COLO829 (cell line): ENCODE measurements at regions not wholly inside any gene's neighbourhood (a gene's known extent, or its start where the extent isn't known, plus 50 kb on each side); places are given as distances from the start of the nearest gene placed in this dataset.

Experiments used
- DNase-seq: peaks from one replicate; pipeline ENCODE4 v3.0.0; 2012; ENCODE audit warnings: low spot score

DNA sequence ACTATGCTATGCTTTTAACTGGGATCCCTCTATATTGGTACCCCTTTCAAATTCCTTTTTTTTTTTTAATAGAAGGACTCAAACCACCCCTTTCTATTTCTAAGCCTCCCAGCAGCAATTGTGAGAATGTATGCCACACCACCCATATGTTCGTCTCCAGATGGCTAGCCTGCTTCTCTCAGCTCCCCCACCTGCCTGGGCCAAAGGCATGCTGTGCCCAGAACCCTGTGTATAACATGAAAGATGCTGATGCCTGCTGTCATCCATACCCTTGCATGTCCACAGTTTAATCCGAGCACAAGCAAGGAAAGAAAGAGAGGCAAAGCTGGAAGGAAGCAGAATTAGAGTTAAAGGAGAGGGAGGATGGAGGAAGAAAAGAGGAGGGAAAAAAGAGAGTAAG lies 159.5 kb upstream of the CNTN6 start:
- no peak for DNase-seq

- DNase-seq = no peak
These were observed 148.0 kb upstream of the CNTN6 start for GRCh38 chr3:944786-945185.

DNA sequence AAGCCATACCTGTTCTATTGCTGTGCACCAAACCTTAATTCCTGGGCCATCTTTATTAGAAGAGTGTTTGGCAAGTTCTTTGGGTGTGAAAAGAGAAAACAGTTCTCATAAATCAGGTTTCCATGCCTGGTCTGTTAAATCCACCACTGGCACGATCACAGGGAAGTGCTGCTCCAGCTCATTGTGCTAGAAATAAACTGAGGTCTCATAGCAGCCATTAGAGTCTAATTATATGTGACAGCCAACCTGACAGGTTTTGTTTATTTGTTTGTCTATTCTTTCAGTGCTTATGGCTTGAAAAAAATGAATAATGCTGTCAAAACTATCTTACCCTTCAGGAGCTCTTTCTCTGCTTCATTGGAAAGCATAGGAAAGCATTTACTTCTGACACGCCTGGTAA lies 147.1 kb upstream of the CNTN6 start:
- DNase-seq = no peak

- DNase-seq = no peak
These were observed 139.9 kb upstream of the CNTN6 start for GRCh38 chr3:952906-953305.

GRCh38 chr3:963255-963654 lies 129.6 kb upstream of the CNTN6 start:
- DNase-seq = no peak

- DNase-seq = no peak
These were observed 129.1 kb upstream of the CNTN6 start for GRCh38 chr3:963755-964154.

- no peak for DNase-seq
These were observed 127.0 kb upstream of the CNTN6 start for GRCh38 chr3:965826-966225.

- no peak for DNase-seq
These were observed 126.5 kb upstream of the CNTN6 start for GRCh38 chr3:966341-966740.

- DNase-seq = no peak
These were observed 119.5 kb upstream of the CNTN6 start for GRCh38 chr3:973340-973739.

DNA sequence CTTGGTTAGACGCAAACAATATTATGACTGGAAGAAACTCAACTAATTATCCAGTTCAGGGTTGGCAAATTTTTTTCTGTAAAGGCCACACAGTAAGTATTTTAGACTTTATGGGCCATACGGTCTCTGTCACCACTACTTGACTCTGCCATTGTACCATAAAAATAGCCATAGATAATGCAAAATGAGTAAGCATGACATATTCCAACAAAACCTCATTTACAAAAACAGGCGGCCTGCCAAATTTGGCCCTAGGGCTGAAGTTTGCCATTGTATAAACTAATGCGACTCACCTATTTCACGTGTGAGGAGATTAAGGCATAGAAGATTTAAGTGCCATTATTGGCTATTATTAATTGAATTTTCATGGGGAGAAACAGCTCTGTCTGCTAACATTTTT lies 116.8 kb upstream of the CNTN6 start:
- peak; percentile 10 for DNase-seq

- no peak for DNase-seq
These were observed 111.7 kb upstream of the CNTN6 start for GRCh38 chr3:981156-981555.

DNA sequence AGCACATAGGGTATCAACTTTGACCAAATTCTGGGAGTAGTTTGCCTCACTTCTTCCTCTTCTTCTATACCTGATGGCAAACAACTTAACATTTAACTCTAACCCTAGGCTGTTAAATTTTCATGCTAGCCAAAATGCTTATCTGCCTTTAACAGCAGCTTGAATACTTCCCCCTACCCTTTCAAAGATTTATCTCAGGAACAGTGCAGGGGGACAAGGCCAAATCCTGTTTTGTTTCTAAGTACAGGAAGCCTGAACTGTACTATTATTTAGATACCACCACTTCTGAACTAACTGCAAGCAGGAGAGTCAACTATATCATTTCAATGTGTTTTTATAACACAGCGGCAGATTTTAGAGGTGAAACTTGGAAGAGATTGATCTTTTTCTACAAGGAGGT lies 104.0 kb upstream of the CNTN6 start:
- DNase-seq = no peak

DNA sequence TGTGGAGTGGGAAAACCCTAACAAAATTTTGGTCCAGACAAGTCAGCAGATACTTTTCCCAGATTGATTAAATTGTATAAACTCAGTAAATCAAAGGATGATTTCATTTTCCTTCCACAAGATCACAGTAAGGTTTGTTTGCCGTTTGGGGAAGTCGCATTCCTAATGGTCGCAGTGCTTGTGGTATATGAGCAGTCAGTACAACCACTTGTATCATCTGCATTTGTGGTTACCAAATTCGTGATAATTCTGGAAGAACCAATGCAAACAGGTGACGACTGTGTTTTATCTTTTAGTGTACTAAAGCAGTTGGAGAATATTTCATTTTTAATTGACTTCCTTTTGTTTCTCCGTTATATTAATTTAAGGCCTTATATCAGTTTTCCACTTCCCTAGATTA lies 100.0 kb upstream of the CNTN6 start:
- DNase-seq = no peak

DNA sequence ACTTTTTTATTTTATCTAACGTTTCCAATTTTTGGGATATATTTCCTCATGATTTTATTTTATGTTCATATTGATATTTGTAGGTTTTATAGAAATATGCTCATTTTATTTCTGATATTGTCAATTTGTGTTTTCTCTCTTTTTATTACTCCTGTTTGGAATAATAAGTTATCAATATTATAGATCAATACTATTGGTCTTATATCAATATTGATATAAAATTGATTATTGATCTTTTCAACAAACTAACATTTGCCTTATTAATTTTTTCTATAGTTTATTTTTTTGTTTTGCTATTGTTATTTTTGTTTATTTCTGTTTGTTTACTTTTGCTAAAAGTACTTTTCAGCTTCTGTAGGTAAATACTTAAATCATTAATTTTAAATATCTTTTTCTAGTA lies 90.8 kb upstream of the CNTN6 start:
- no peak for DNase-seq

GRCh38 chr3:1007866-1008265 lies 85.0 kb upstream of the CNTN6 start:
- DNase-seq = peak; percentile 8

DNA sequence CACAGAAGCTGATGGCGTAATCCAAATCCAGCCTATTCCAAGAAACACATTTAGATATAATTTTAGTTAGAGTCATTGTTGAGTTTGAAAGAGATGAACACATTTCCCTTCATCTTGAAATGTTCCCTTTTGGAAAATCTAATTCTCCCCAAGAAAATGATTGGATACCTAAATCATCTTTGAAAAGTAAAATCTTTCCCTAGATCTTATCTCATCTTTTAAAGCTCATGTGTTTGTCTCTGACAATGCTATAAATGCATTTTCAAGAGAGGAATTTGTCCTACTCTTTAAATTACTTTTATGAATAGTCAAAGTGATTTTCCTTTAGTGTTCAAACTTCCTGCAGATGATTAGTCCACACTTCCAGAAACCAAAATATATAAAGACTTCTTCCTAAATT lies 82.6 kb upstream of the CNTN6 start:
- no peak for DNase-seq

DNA sequence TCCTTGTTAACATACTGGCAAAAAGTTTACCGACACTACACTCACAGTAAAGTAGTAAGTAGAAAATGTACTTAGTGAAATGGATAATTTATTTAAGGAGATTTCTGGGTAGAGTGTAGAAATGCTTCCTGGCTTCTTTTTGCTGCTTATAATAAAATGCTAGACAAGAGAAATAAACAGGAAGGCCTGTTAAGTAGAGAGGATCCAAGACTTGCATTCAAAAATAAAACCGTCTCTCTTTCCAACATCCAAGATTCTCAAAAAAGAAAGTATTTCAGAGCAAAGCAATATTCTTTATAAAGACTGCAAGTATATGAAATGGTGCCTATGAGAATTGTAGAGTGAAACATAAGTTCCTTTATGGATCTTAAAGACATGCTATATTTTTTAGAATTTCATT lies 77.0 kb upstream of the CNTN6 start:
- DNase-seq = no peak

DNA sequence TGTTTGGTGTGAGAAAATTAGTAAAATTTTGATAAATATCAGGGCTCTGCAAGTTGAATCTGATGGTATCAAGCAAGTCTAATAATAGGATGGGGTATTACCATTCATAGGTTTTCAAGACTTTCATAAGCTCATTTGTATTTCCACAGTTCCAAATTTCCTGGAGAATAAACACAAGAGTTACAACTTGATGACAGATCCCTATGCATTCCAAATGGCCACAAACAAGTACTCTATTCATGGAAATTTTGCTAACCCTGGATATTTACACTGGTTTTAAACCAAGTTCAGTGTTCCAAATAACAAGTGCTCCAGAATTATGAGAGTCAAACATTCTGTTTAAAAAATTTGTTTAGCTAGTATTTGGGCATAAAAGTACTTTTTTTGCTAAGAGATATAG lies 75.0 kb upstream of the CNTN6 start:
- peak; percentile 1 for DNase-seq

DNA sequence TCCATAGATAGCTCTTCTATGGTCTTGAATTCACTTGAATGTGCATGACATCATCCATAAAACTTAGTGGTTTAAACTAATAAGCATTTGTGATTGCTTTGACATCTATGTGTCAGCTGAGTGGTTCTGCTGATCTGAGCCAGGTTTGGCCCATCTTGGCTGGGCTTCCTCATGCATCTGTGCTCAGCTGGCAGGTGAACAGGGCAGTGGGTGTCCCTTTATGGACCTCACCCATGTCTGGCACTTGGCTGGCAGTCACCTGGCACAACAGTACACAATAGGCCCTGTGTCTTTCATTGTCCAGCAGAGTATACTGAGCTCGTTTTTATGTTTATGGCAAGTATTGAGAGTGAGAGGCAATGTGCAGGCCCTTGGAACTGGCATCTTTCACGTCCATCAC lies 73.7 kb upstream of the CNTN6 start:
- DNase-seq = no peak

DNA sequence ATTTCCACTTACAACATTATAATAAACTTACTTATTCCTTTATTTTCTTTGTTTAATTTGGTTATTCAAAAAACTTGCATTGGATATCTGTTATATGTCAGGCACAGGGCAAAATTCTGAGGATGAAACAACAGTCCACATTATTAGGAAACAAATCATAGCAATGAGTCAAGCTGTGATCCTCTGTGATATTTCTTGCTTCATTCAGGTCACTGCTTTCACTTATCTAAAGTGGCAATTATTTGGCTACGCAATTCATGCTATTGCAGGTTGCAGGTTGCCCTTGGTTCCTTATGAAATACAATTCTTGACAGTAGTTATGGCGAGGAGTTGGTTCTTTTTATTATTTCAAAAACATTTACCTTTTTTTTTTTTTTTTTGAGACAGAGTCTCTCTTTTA lies 66.4 kb upstream of the CNTN6 start:
- no peak for DNase-seq

DNA sequence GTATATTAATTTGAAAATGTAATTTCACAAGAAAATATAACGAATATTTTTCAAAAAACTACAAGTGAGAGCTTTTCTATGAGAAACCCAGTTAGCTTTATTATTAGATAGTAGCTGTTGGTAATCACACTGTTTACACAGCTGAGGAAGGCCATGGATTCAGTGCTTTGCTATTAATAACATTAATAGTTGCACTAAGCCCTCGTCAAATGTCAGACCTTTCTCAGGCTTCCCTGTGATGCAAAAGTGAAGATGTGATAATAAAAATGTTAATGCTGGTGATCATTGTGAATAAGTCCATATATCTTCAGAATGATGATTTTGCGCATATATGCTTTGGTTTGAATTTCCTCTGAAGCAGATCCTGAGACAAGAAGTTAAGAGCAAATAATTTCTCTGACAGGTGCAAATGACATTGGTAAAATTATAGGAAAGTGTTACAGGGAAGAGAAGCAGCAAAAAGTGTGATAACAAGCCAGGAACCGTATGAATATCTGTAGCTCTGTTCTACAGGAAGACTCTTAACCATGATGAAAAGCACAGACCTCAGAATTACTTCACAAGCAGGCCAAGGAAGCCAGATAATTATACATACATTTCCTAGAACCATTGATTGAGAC lies 56.5 kb upstream of the CNTN6 start:
- DNase-seq = no peak

GRCh38 chr3:1037631-1038030 lies 55.2 kb upstream of the CNTN6 start:
- no peak for DNase-seq
